ENCODE measurements at regions not wholly inside any gene's neighbourhood (a gene's known extent, or its start where the extent isn't known, plus 50 kb on each side); places are given as distances from the start of the nearest gene placed in this dataset.
"Not testable (repeated sequence)": the region's sequence is repeated elsewhere in the genome, so short reads cannot be mapped to it uniquely, and the experiment has no call there.

DNA sequence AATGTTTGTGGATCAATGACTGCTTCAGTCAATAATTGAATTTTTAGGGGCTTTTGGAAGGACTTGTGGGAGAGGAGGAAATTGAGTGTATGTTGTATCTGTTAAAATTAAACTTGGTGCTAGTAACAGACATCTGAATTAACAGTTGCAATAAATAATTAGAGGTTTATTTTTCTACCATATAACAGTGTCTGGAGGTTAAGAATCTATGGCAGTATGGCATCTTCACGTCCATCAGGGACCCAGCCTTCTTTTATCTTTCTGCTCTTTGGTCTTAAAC lies 72.8 kb upstream of the HABP2 start:
- 71 to 75% methylated on average over 1 of the region's 1 CpG for WGBS, 2 donors
- intact Hi-C loops (cut with DNase I; ENCODE audit: low total_unique reads) = no loop called here

DNA sequence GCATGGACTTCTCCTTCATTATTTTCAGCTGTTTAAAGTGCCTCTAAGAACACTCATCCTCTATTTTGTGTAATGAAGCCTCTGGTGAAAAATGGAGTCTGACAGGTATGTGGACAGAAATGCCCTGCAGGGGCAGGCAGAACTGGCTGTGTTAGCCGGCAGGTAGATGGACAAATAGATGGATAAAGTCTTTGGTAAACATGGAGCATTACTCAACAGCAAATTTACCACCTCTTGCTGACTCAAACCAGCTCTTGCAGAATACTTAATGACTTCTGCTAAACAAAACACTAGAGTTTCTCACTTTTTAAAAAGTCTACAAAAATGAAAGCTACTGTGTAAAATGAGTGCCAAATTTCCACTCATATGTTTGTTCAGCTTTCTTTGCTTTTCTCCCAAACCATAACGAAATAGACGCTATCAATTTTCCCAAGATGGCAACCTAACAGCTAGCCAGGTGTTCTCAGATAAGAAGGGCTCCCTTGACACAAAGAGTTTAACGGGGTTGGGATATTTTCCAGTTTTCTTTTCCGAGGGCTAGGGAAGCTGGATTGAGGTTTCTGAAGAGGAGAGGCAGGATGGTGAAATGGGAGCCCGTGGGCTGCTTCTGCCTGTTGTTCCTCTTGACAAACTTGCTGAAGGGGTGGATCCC lies 71.9 kb upstream of the HABP2 start:
- intact Hi-C loops (cut with DNase I; ENCODE audit: low total_unique reads) = no loop called here
- no peak overlapping the region for H3K4me3 ChIP-seq (ENCODE audit: low read depth, poor library complexity, severe bottlenecking)
- TF ChIP-seq POLR2A (IDR thresholded peaks at IDR 0.05) (no peak), CTCF (IDR thresholded peaks at IDR 0.05) (no peak)
- 78 to 79% methylated on average over 6 of the region's 6 CpGs for WGBS, 2 donors
- DNase-seq (ENCODE audit: low spot score in 2 of 2) = no peak

More for the DNA sequence above, 72.8 kb upstream of the HABP2 start:
- H3K4me3 ChIP-seq (ENCODE audit: low read depth, poor library complexity, severe bottlenecking) = no peak overlapping the region
- DNase-seq (ENCODE audit: low spot score in 2 of 2) = no peak
- TF ChIP-seq CTCF (IDR thresholded peaks at IDR 0.05) (no peak), POLR2A (IDR thresholded peaks at IDR 0.05) (no peak)

DNA sequence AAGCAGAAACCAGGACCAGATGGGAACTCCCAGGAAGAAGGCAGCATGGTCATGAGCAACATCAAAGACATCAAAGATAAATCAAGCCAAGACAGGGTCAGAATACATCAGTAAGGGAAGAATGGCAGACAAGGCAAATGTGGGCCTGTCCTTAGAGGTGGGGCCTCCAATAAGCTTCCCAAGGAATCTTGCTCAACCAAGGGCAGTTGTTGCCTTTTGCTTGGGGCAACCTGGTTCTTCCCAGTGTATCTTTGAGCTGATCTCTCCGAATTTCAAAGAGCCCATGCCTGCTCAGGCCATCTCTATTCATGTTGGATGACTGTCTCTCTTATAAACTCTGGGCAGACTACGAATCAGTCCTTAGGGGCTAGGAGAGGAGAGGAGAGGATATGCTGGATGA lies 68.4 kb upstream of the HABP2 start:
- intact Hi-C loops (cut with DNase I; ENCODE audit: low total_unique reads) = no loop called here
- no peak overlapping the region for H3K4me3 ChIP-seq (ENCODE audit: low read depth, poor library complexity, severe bottlenecking)
- WGBS, 2 donors = 38 to 74% methylated on average over 2 of the region's 2 CpGs
- no peak for DNase-seq (ENCODE audit: low spot score in 2 of 2)
- no peak for TF ChIP-seq POLR2A (IDR thresholded peaks at IDR 0.05)

- 68 to 75% methylated on average over 1 of the region's 1 CpG for WGBS, 2 donors
- no peak for DNase-seq (ENCODE audit: low spot score in 2 of 2)
- intact Hi-C loops (cut with DNase I; ENCODE audit: low total_unique reads) = no loop called here
- TF ChIP-seq POLR2A (IDR thresholded peaks at IDR 0.05) = no peak
- no peak for TF ChIP-seq CTCF (IDR thresholded peaks at IDR 0.05)
- no peak overlapping the region for H3K4me3 ChIP-seq (ENCODE audit: low read depth, poor library complexity, severe bottlenecking)
These were observed 67.1 kb upstream of the HABP2 start for GRCh38 chr10:113485736-113486135.

DNA sequence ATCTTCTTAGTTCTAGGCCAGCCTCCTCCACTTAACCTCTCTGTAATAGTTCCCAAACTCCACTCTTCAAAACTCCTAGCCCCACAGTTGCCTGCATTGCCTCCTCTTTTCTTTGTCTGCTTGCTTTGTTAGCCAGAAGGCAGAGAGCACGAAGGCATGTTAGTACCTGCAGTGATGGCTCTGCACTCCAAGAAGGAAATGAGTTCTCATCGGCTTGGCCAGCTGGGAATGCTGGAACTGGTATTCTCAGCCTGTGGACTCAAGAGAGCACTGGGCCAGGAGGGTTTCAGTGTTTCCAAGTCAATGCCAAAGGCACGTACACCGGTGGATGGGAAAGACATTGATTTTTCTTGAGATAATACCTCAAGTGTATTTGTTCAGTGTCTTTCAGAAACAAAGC lies 66.3 kb upstream of the HABP2 start:
- WGBS, 2 donors = 65 to 73% methylated on average over 4 of the region's 4 CpGs
- no peak for DNase-seq (ENCODE audit: low spot score in 2 of 2)
- intact Hi-C loops (cut with DNase I; ENCODE audit: low total_unique reads) = no loop called here
- no peak overlapping the region for H3K4me3 ChIP-seq (ENCODE audit: low read depth, poor library complexity, severe bottlenecking)
- no peak for TF ChIP-seq POLR2A (IDR thresholded peaks at IDR 0.05)
- TF ChIP-seq CTCF (IDR thresholded peaks at IDR 0.05) = no peak

- TF ChIP-seq POLR2A (IDR thresholded peaks at IDR 0.05) = no peak
- intact Hi-C loops (cut with DNase I; ENCODE audit: low total_unique reads) = no loop called here
- DNase-seq (ENCODE audit: low spot score in 2 of 2) = no peak
- H3K4me3 ChIP-seq (ENCODE audit: low read depth, poor library complexity, severe bottlenecking) = no peak overlapping the region
- 79 to 83% methylated on average over 1 of the region's 1 CpG for WGBS, 2 donors
These were observed 65.7 kb upstream of the HABP2 start for GRCh38 chr10:113487154-113487553.

- intact Hi-C loops (cut with DNase I; ENCODE audit: low total_unique reads) = no loop called here
- no peak for TF ChIP-seq POLR2A (IDR thresholded peaks at IDR 0.05)
- TF ChIP-seq CTCF (IDR thresholded peaks at IDR 0.05) = no peak
- DNase-seq (ENCODE audit: low spot score in 2 of 2) = no peak
- no peak overlapping the region for H3K4me3 ChIP-seq (ENCODE audit: low read depth, poor library complexity, severe bottlenecking)
These were observed 64.7 kb upstream of the HABP2 start for GRCh38 chr10:113488186-113488585.

DNA sequence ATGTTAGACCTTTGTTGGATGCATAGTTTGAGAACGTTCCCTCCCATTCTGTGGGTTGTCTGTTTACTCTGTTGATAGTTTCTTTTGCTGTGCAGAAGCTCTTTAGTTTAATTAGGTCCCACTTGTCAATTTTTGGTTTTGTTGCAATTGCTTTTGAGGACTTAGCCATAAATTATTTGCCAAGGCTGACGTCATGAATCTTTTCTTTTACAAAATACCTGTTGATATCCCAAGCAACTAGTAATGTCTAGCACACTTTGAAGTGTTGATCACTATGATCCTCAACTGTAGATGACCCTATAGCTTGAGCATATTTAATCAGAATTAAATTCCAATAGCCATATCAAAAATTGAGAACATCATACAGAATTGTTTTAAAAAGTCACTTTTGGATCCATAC lies 63.3 kb upstream of the HABP2 start:
- intact Hi-C loops (cut with DNase I; ENCODE audit: low total_unique reads); DNase-seq (ENCODE audit: low spot score in 2 of 2); H3K4me3 ChIP-seq (ENCODE audit: low read depth, poor library complexity, severe bottlenecking): not testable (repeated sequence)
- 61 to 69% methylated on average over 2 of the region's 2 CpGs for WGBS, 2 donors

Data from lower leg skin (tissue), 4 donors.